ENCODE measurements at regions not wholly inside any gene's neighbourhood (a gene's known extent, or its start where the extent isn't known, plus 50 kb on each side); places are given as distances from the start of the nearest gene placed in this dataset.
"Not testable (repeated sequence)": the region's sequence is repeated elsewhere in the genome, so short reads cannot be mapped to it uniquely, and the experiment has no call there.

- TF ChIP-seq ZNF274 (IDR thresholded peaks at IDR 0.05; ENCODE audit: low read depth, low read length); YY1 (IDR thresholded peaks at IDR 0.05; ENCODE audit: insufficient read depth, insufficient read length); SUZ12 (IDR thresholded peaks at IDR 0.05; ENCODE audit: extremely low read depth, insufficient read depth, insufficient read length): not testable (repeated sequence)
Measured at GRCh38 chr9:108774088-108774487, 81.7 kb downstream of the ACTL7B start.

Data from NT2/D1 (cell line).